H1 (cell line): ENCODE measurements at regions not wholly inside any gene's neighbourhood (a gene's known extent, or its start where the extent isn't known, plus 50 kb on each side); places are given as distances from the start of the nearest gene placed in this dataset.

Experiments
- BRCA1 ChIP-seq: IDR thresholded peaks from 2 replicates; pipeline ENCODE4 v1.6.1; 2012; ENCODE audit warnings: low read depth, low read length, improper control_type of control experiment
- CEBPB ChIP-seq: IDR thresholded peaks from 2 replicates; pipeline ENCODE4 v1.6.1; 2012; ENCODE audit warnings: low read depth, low read length
- CHD2 ChIP-seq: IDR thresholded peaks from 2 replicates; pipeline ENCODE4 v1.6.1; 2012; ENCODE audit warnings: low read length, improper control_type of control experiment
- EZH2 ChIP-seq: fragments of 200-600 bp; sonication (generic); IDR thresholded peaks from 2 replicates; pipeline ENCODE4 v1.7.1; 2012; ENCODE audit warnings: low read depth, mild to moderate bottlenecking, moderate library complexity, low read length, inconsistent platforms; ENCODE audit not compliant: severe bottlenecking
- HDAC2 ChIP-seq, 2 experiments: fragments of 300-600 bp in 1 of 2; sonication (generic) in 1 of 2; IDR thresholded peaks; 2 replicates each; pipeline ENCODE4 v1.6.1; 2011 to 2012; ENCODE audit warnings: low read depth in 2 of 2, low read length in 2 of 2, mild to moderate bottlenecking in 2 of 2, moderate library complexity in 2 of 2, borderline replicate concordance in 1 of 2, inconsistent platforms in 1 of 2
- JUN ChIP-seq: IDR thresholded peaks from 2 replicates; pipeline ENCODE4 v1.6.1; 2011; ENCODE audit warnings: low read depth, mild to moderate bottlenecking, improper control_type of control experiment, low read length
- POLR2A ChIP-seq, 2 experiments: IDR thresholded peaks; 1 replicate in 1 of 2; 2 replicates in 1 of 2; pipeline ENCODE4 v1.6.1; 2011; ENCODE audit warnings: low read depth in 2 of 2, low read length in 2 of 2, mild to moderate bottlenecking in 2 of 2; ENCODE audit errors: control extremely low read depth in 1 of 2
- POLR2AphosphoS5 ChIP-seq: IDR thresholded peaks from 2 replicates; pipeline ENCODE4 v1.6.1; 2011; ENCODE audit warnings: low read depth, low read length
- SIN3A ChIP-seq, 2 experiments: IDR thresholded peaks in 1 of 2; conservative IDR thresholded peaks in 1 of 2; 2 replicates each; pipeline ENCODE4 v1.6.1; 2011 to 2012; ENCODE audit warnings: low read length in 2 of 2, improper control_type of control experiment in 1 of 2, low read depth in 1 of 2, mild to moderate bottlenecking in 1 of 2
- SP2 ChIP-seq: IDR thresholded peaks from 2 replicates; pipeline ENCODE4 v1.6.1; 2012; ENCODE audit warnings: mild to moderate bottlenecking, low read length, inconsistent platforms
- TAF1 ChIP-seq: IDR thresholded peaks from 2 replicates; pipeline ENCODE4 v1.6.1; 2011; ENCODE audit warnings: mild to moderate bottlenecking, low read depth, low read length
- ZNF274 ChIP-seq: IDR thresholded peaks from 2 replicates; pipeline ENCODE4 v1.7.0; 2012; ENCODE audit warnings: low read length, borderline replicate concordance; ENCODE audit errors: extremely low read depth
- TF ChIP-seq, protein P1 (sequence below): IDR thresholded peaks from 2 replicates; pipeline ENCODE4 v1.6.1; 2012; ENCODE audit warnings: inconsistent platforms
- TF ChIP-seq, protein P2 (sequence below), 3 experiments: IDR thresholded peaks; 1 replicate in 2 of 3; 2 replicates in 1 of 3; pipeline versions ENCODE4 v1.5.1 to v1.6.1; 2011; ENCODE audit warnings: low read length in 3 of 3, mild to moderate bottlenecking in 3 of 3, inconsistent platforms in 2 of 3, low read depth in 1 of 3, moderate library complexity in 1 of 3; ENCODE audit not compliant: insufficient read depth in 1 of 3; ENCODE audit errors: control extremely low read depth in 1 of 3

GRCh38 chr7:131087756-131088658 is 239.7 kb upstream of the MKLN1 start:
- TF ChIP-seq, protein P1, sequence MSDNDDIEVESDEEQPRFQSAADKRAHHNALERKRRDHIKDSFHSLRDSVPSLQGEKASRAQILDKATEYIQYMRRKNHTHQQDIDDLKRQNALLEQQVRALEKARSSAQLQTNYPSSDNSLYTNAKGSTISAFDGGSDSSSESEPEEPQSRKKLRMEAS: no peak
- TF ChIP-seq POLR2AphosphoS5 (no peak), JUN (no peak), SP2 (no peak), BRCA1 (no peak), ZNF274 (no peak), EZH2 (no peak), TAF1 (no peak), HDAC2 (IDR thresholded peaks at IDR 0.05; ENCODE audit: borderline replicate concordance in 1 of 2, low read depth in 2 of 2, low read length in 2 of 2) (no peak), CEBPB (no peak), CHD2 (no peak), SIN3A (conservative IDR thresholded peaks at IDR 0.05 in 1 of 2, IDR thresholded peaks at IDR 0.05 in 1 of 2; ENCODE audit: low read depth in 1 of 2, low read length in 2 of 2) (no peak), POLR2A (IDR thresholded peaks at IDR 0.05; ENCODE audit: control extremely low read depth in 1 of 2, low read depth in 2 of 2, low read length in 2 of 2) (no peak)
- TF ChIP-seq, protein P2, sequence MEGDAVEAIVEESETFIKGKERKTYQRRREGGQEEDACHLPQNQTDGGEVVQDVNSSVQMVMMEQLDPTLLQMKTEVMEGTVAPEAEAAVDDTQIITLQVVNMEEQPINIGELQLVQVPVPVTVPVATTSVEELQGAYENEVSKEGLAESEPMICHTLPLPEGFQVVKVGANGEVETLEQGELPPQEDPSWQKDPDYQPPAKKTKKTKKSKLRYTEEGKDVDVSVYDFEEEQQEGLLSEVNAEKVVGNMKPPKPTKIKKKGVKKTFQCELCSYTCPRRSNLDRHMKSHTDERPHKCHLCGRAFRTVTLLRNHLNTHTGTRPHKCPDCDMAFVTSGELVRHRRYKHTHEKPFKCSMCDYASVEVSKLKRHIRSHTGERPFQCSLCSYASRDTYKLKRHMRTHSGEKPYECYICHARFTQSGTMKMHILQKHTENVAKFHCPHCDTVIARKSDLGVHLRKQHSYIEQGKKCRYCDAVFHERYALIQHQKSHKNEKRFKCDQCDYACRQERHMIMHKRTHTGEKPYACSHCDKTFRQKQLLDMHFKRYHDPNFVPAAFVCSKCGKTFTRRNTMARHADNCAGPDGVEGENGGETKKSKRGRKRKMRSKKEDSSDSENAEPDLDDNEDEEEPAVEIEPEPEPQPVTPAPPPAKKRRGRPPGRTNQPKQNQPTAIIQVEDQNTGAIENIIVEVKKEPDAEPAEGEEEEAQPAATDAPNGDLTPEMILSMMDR (IDR thresholded peaks at IDR 0.05; ENCODE audit: control extremely low read depth in 1 of 3, insufficient read depth in 1 of 3, low read depth in 1 of 3, low read length in 3 of 3): no peak
